ENCODE measurements at regions not wholly inside any gene's neighbourhood (a gene's known extent, or its start where the extent isn't known, plus 50 kb on each side); places are given as distances from the start of the nearest gene placed in this dataset.

DNA sequence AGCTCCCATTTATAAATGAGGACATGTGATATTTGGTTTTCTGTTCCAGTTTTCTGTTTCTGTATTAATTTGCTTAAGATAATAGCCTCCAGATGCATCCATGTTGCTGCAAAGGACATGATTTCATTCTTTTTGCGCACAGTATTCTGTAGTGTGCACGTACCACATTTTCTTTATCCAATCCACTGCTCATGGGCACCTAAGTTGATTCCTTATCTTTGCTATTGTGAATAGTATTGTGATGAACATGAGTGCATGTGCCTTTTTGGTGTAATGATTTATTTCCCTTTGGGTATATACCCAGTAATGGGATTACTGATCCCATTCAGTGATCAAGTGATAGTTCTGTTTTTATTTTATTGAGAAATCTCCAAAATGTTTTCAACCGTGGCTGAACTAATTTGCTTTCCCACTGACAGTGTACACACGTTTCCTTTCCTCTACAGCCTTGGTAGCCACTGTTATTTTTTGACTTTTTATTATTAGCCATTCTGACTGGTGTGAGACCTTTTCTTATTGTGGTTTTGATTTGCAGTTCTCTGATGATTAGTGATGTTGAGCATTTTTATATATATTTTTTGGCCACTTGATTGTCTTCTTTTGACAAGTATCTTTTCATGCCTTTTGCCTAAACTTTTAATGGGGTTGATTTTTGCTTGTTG, 226.0 kb upstream of the ANO3 start:
- no peak overlapping the region for H3K4me3 Mint-ChIP-seq
- H3K27ac Mint-ChIP-seq, result no peak overlapping the region
- Histone ChIP-seq H3K27me3 (ENCODE audit: control insufficient read depth, insufficient read depth, low read length) (no peaks in the 10 kb centered on the region), H3K4me1 (ENCODE audit: control insufficient read depth, insufficient read depth, low read length, poor library complexity, severe bottlenecking) (no peaks in the 10 kb centered on the region), H3K9me3 (ENCODE audit: control insufficient read depth in 2 of 2, low read length in 2 of 2) (no peaks in the 10 kb centered on the region), H3K36me3 (ENCODE audit: control insufficient read depth, insufficient read depth, low read length) (no peaks in the 10 kb centered on the region), H3K27ac (ENCODE audit: insufficient read depth, low read length, poor library complexity, severe bottlenecking) (no peak overlapping the region), H3K4me3 (ENCODE audit: low read depth, low read length) (no peak overlapping the region)
- peaks cover 0 to 21% (median 5%) of the 10 kb centered on the region in 7 donors for H3K9me3 Mint-ChIP-seq
- no peaks in the 10 kb centered on the region for H3K4me1 Mint-ChIP-seq
- DNase-seq, result no peak
- no peaks in the 10 kb centered on the region for H3K36me3 Mint-ChIP-seq
- no peak for ATAC-seq (ENCODE audit: low read depth in 2 of 2)
- no peaks in the 10 kb centered on the region for H3K27me3 Mint-ChIP-seq

DNA sequence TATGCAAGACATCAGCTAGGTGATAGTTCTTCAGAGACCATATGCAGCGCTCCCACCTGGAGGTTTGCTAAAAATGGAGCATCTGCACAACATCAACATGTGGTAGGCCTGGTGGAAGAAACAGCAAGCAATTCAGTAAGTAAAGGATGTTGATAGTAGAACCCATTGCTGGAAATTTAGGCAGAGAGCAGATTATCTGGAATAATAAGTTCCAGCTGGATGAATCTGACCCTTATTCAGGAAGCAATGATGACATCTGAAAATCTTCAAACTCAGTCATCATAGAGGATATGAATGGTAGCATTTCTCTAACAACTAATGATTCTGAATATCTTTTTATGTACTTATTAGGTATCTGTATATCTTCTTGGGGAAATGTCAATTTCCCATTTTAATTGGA, 225.2 kb upstream of the ANO3 start:
- H3K36me3 Mint-ChIP-seq, result no peaks in the 10 kb centered on the region
- H3K27ac Mint-ChIP-seq, result no peak overlapping the region
- H3K27me3 ChIP-seq (ENCODE audit: control insufficient read depth, insufficient read depth, low read length), result no peaks in the 10 kb centered on the region
- no peak overlapping the region for H3K27ac ChIP-seq (ENCODE audit: insufficient read depth, low read length, poor library complexity, severe bottlenecking)
- no peak overlapping the region for H3K4me3 ChIP-seq (ENCODE audit: low read depth, low read length)
- no peaks in the 10 kb centered on the region for H3K4me1 Mint-ChIP-seq
- H3K4me3 Mint-ChIP-seq, result no peak overlapping the region
- ATAC-seq (ENCODE audit: low read depth in 2 of 2) (no peak), DNase-seq (no peak)
- peaks cover 0 to 21% (median 5%) of the 10 kb centered on the region in 7 donors for H3K9me3 Mint-ChIP-seq
- H3K27me3 Mint-ChIP-seq, result no peaks in the 10 kb centered on the region
- H3K9me3 ChIP-seq (ENCODE audit: control insufficient read depth in 2 of 2, low read length in 2 of 2), result no peaks in the 10 kb centered on the region
- H3K36me3 ChIP-seq (ENCODE audit: control insufficient read depth, insufficient read depth, low read length), result no peaks in the 10 kb centered on the region
- H3K4me1 ChIP-seq (ENCODE audit: control insufficient read depth, insufficient read depth, low read length, poor library complexity, severe bottlenecking), result no peaks in the 10 kb centered on the region

DNA sequence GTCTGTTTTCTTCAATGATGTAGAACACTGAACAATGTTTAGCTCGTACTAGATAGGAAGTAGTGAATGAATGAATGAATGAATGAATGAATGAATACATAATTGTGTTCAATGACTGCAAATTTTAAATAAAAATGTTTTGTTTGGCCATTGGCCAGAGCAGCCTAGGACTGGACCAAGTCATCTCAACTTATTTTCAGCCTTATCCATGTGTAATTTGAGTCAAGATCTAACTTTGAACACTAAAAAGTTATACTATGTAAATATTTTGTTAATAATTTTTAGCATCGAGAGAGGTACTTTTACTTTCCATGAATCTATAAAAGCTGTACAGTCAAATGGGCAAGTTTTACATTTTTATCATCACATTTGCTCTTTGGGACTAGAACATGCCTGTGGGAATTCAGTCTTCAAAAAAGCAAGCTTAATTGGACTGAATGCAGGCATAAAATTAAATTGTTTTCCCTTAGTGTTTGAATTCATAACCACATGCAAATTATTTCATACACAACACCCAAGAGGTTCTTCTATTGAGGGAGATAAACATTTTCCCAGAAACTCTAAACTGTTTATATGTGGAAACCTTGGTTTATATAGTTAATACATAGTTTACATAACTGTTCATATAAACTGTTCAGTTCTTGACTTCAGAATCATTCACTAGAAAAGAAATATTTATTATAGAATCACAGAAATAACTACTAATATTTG, 222.1 kb upstream of the ANO3 start:
- H3K36me3 Mint-ChIP-seq, result no peaks in the 10 kb centered on the region
- peaks cover 0 to 22% (median 8%) of the 10 kb centered on the region in 7 donors for H3K9me3 Mint-ChIP-seq
- Histone ChIP-seq H3K4me1 (ENCODE audit: control insufficient read depth, insufficient read depth, low read length, poor library complexity, severe bottlenecking) (no peaks in the 10 kb centered on the region), H3K27ac (ENCODE audit: insufficient read depth, low read length, poor library complexity, severe bottlenecking) (no peak overlapping the region), H3K9me3 (ENCODE audit: control insufficient read depth in 2 of 2, low read length in 2 of 2) (peaks cover 0 to 9% of the 10 kb centered on the region in 2 experiments), H3K27me3 (ENCODE audit: control insufficient read depth, insufficient read depth, low read length) (no peaks in the 10 kb centered on the region), H3K4me3 (ENCODE audit: low read depth, low read length) (no peak overlapping the region), H3K36me3 (ENCODE audit: control insufficient read depth, insufficient read depth, low read length) (no peaks in the 10 kb centered on the region)
- ATAC-seq (ENCODE audit: low read depth in 2 of 2) (no peak), DNase-seq (no peak)
- H3K4me3 Mint-ChIP-seq, result no peak overlapping the region
- H3K27me3 Mint-ChIP-seq, result no peaks in the 10 kb centered on the region
- no peaks in the 10 kb centered on the region for H3K4me1 Mint-ChIP-seq
- no peak overlapping the region for H3K27ac Mint-ChIP-seq

DNA sequence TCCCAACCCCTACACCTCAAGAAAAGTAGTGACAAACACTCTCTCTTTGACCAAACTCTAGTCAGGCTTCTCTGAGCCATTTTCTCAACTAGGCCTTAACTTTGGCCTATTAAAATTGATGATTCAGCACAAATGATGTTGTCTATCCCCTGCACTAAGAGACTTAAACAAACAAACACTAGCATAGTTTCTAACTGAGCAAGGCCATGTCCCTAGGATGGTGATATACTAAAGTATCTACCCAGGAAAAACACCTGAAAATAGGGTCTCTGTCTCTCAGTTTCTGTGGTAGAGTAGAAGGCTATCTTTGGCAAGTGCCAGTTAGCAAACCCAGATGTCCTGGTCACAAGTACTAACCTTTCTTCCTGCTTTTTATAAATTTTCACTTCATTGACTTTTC, 219.7 kb upstream of the ANO3 start:
- H3K4me3 Mint-ChIP-seq, result no peak overlapping the region
- DNase-seq (no peak), ATAC-seq (ENCODE audit: low read depth in 2 of 2) (no peak)
- H3K36me3 Mint-ChIP-seq, result no peaks in the 10 kb centered on the region
- Histone ChIP-seq H3K4me3 (ENCODE audit: low read depth, low read length) (no peak overlapping the region), H3K4me1 (ENCODE audit: control insufficient read depth, insufficient read depth, low read length, poor library complexity, severe bottlenecking) (no peaks in the 10 kb centered on the region), H3K36me3 (ENCODE audit: control insufficient read depth, insufficient read depth, low read length) (no peaks in the 10 kb centered on the region), H3K27ac (ENCODE audit: insufficient read depth, low read length, poor library complexity, severe bottlenecking) (no peak overlapping the region), H3K27me3 (ENCODE audit: control insufficient read depth, insufficient read depth, low read length) (no peaks in the 10 kb centered on the region), H3K9me3 (ENCODE audit: control insufficient read depth in 2 of 2, low read length in 2 of 2) (peaks cover 0 to 9% of the 10 kb centered on the region in 2 experiments)
- no peaks in the 10 kb centered on the region for H3K27me3 Mint-ChIP-seq
- peaks cover 0 to 16% (median 8%) of the 10 kb centered on the region in 7 donors for H3K9me3 Mint-ChIP-seq
- H3K27ac Mint-ChIP-seq, result no peak overlapping the region
- H3K4me1 Mint-ChIP-seq, result no peaks in the 10 kb centered on the region

DNA sequence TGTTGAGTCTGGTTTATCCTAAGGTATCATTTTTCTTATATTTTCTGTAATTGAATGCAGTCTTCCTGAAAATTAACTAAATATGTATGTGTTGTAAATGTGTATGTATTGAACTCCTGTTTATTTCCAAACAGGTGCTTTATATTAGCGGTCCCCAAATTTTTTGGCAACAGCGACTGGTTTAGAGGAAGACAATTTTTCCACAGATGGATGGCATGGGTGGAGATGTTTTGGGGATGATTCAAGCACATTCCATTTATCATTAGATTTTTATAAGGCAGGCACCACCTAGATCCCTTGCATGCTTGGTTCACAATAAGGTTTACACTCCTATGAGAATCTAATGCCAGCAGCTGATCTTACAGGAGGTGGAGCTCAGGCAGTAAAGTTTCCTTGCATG, 210.5 kb upstream of the ANO3 start:
- peaks cover 2 to 8% of the 10 kb centered on the region in 2 experiments for H3K9me3 ChIP-seq (ENCODE audit: control insufficient read depth in 2 of 2, low read length in 2 of 2)
- H3K27me3 ChIP-seq (ENCODE audit: control insufficient read depth, insufficient read depth, low read length), result no peaks in the 10 kb centered on the region
- no peak overlapping the region for H3K27ac ChIP-seq (ENCODE audit: insufficient read depth, low read length, poor library complexity, severe bottlenecking)
- H3K4me3 ChIP-seq (ENCODE audit: low read depth, low read length), result no peak overlapping the region
- Mint-ChIP-seq H3K27ac (no peak overlapping the region), H3K9me3 (peaks cover 0 to 24% (median 4%) of the 10 kb centered on the region in 7 donors), H3K4me1 (no peaks in the 10 kb centered on the region), H3K27me3 (no peaks in the 10 kb centered on the region), H3K4me3 (no peak overlapping the region), H3K36me3 (no peaks in the 10 kb centered on the region)
- ATAC-seq (ENCODE audit: low read depth in 2 of 2), result no peak
- H3K4me1 ChIP-seq (ENCODE audit: control insufficient read depth, insufficient read depth, low read length, poor library complexity, severe bottlenecking), result no peaks in the 10 kb centered on the region
- H3K36me3 ChIP-seq (ENCODE audit: control insufficient read depth, insufficient read depth, low read length), result no peaks in the 10 kb centered on the region
- no peak for DNase-seq

DNA sequence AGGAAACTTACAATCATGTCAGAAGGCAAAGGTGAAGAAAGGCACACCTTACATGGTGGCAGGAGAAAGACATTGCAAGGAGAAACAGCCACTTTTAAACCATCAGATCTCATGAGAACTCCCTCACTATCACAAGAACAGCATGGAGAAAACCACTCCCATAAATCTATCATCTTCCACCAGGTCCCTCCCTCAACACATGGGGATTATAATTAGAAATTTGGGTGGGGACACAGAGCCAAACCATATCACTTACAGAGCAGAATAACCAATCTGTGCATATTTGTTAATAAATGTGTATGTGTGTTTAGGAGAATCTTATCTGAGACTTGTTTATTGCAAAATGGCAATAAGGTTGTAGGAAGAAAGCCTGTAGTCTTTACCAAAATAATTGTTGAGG, 205.2 kb upstream of the ANO3 start:
- Histone ChIP-seq H3K4me3 (ENCODE audit: low read depth, low read length) (no peak overlapping the region), H3K27me3 (ENCODE audit: control insufficient read depth, insufficient read depth, low read length) (no peaks in the 10 kb centered on the region), H3K27ac (ENCODE audit: insufficient read depth, low read length, poor library complexity, severe bottlenecking) (no peak overlapping the region), H3K4me1 (ENCODE audit: control insufficient read depth, insufficient read depth, low read length, poor library complexity, severe bottlenecking) (no peaks in the 10 kb centered on the region), H3K9me3 (ENCODE audit: control insufficient read depth in 2 of 2, low read length in 2 of 2) (peaks cover 2 to 8% of the 10 kb centered on the region in 2 experiments), H3K36me3 (ENCODE audit: control insufficient read depth, insufficient read depth, low read length) (no peaks in the 10 kb centered on the region)
- H3K36me3 Mint-ChIP-seq, result no peaks in the 10 kb centered on the region
- no peak overlapping the region for H3K4me3 Mint-ChIP-seq
- H3K27me3 Mint-ChIP-seq, result no peaks in the 10 kb centered on the region
- no peak for ATAC-seq (ENCODE audit: low read depth in 2 of 2)
- DNase-seq, result no peak
- no peak overlapping the region for H3K27ac Mint-ChIP-seq
- no peaks in the 10 kb centered on the region for H3K4me1 Mint-ChIP-seq
- peaks cover 0 to 39% (median 6%) of the 10 kb centered on the region in 7 donors for H3K9me3 Mint-ChIP-seq

DNA sequence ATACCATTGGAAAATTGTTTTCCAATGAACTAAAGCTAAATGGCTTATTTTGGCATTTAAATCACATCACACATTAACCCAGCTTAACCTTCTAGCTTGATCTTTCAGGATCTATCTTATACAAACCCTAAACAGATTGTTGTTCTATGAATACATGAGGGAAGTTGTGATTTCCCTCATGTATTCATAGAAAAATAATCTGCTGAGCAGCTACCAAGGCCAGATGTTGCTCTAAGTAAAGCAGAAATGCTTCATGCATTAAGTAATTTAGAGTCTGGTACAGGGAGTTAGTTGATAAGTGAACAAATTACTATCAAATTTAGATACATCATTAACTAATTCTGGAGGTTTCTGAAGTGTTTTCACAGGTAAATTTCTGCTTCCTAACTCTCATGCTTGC, 204.6 kb upstream of the ANO3 start:
- ATAC-seq (ENCODE audit: low read depth in 2 of 2) (no peak), DNase-seq (no peak)
- Mint-ChIP-seq H3K9me3 (peaks cover 0 to 39% (median 8%) of the 10 kb centered on the region in 7 donors), H3K4me3 (no peak overlapping the region), H3K4me1 (no peaks in the 10 kb centered on the region), H3K27ac (no peak overlapping the region), H3K36me3 (no peaks in the 10 kb centered on the region), H3K27me3 (no peaks in the 10 kb centered on the region)
- H3K4me1 ChIP-seq (ENCODE audit: control insufficient read depth, insufficient read depth, low read length, poor library complexity, severe bottlenecking), result no peaks in the 10 kb centered on the region
- no peak overlapping the region for H3K27ac ChIP-seq (ENCODE audit: insufficient read depth, low read length, poor library complexity, severe bottlenecking)
- peaks cover 2 to 8% of the 10 kb centered on the region in 2 experiments for H3K9me3 ChIP-seq (ENCODE audit: control insufficient read depth in 2 of 2, low read length in 2 of 2)
- H3K4me3 ChIP-seq (ENCODE audit: low read depth, low read length), result no peak overlapping the region
- no peaks in the 10 kb centered on the region for H3K27me3 ChIP-seq (ENCODE audit: control insufficient read depth, insufficient read depth, low read length)
- no peaks in the 10 kb centered on the region for H3K36me3 ChIP-seq (ENCODE audit: control insufficient read depth, insufficient read depth, low read length)

DNA sequence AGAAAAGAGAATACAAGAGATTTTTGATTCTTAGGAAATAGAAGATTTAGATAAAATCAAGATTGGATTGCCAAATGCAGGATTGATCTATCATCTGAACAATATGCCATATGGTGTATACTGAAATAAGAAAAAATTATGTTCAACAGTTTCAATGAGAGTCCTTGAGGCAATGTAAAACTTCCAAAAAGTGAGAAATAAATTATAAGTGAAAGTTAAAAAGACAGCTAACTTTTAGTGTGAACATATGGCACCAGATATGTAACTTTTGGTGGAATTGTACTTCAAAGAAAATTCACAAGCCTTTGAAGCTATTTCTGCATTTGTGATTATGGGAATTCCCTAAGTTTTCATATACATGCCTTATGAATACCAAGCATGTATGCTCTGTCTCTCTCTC, 200.5 kb upstream of the ANO3 start:
- Mint-ChIP-seq H3K4me1 (no peaks in the 10 kb centered on the region), H3K4me3 (peak overlapping the region in 1 of 4 donors; percentile 89), H3K27ac (no peak overlapping the region), H3K27me3 (no peaks in the 10 kb centered on the region), H3K9me3 (peaks cover 0 to 26% (median 8%) of the 10 kb centered on the region in 7 donors), H3K36me3 (no peaks in the 10 kb centered on the region)
- no peaks in the 10 kb centered on the region for H3K27me3 ChIP-seq (ENCODE audit: control insufficient read depth, insufficient read depth, low read length)
- DNase-seq, result no peak
- no peaks in the 10 kb centered on the region for H3K36me3 ChIP-seq (ENCODE audit: control insufficient read depth, insufficient read depth, low read length)
- H3K4me1 ChIP-seq (ENCODE audit: control insufficient read depth, insufficient read depth, low read length, poor library complexity, severe bottlenecking), result no peaks in the 10 kb centered on the region
- H3K27ac ChIP-seq (ENCODE audit: insufficient read depth, low read length, poor library complexity, severe bottlenecking), result no peak overlapping the region
- H3K4me3 ChIP-seq (ENCODE audit: low read depth, low read length), result no peak overlapping the region
- no peak for ATAC-seq (ENCODE audit: low read depth in 2 of 2)
- no peaks in the 10 kb centered on the region for H3K9me3 ChIP-seq (ENCODE audit: control insufficient read depth in 2 of 2, low read length in 2 of 2)

Data from CD4-positive, CD25-positive, alpha-beta regulatory T cell (primary cell).